Stimulated activated naive B cell treated with anti-CD40 and anti-IgM and Interleukin-4, amounts not matched to agents 10 μg/mL and 1 μg/mL and 100 μg/mL, for 72 hours (primary cell): ENCODE measurements at regions not wholly inside any gene's neighbourhood (a gene's known extent, or its start where the extent isn't known, plus 50 kb on each side); places are given as distances from the start of the nearest gene placed in this dataset.

Source experiments
- ATAC-seq, 2 donors: fragments of 150-1000 bp; cut with Tn5 transposase; replicated peaks; 2 replicates each; pipeline ENCODE4 v1.10.0; 2021; ENCODE audit warnings: moderate library complexity in 1 of 2
- DNase-seq: peaks from one replicate; pipeline ENCODE4 v3.0.0; 2021
- H3K27ac Mint-ChIP-seq: one replicate; pipeline ENCODE4 v1.8.0; 2022; ENCODE audit warnings: mild to moderate bottlenecking, mixed read lengths
- H3K27me3 Mint-ChIP-seq, 2 donors: one replicate each; pipeline ENCODE4 v1.8.0; 2022; ENCODE audit warnings: mixed read lengths in 2 of 2
- H3K36me3 Mint-ChIP-seq, 2 donors: one replicate each; pipeline ENCODE4 v1.8.0; 2022; ENCODE audit warnings: mixed read lengths in 2 of 2, mild to moderate bottlenecking in 1 of 2
- H3K4me1 Mint-ChIP-seq, 2 donors: one replicate each; pipeline ENCODE4 v1.8.0; 2022; ENCODE audit warnings: mixed read lengths in 2 of 2, mild to moderate bottlenecking in 1 of 2
- H3K4me3 Mint-ChIP-seq, 2 donors: one replicate each; pipeline ENCODE4 v1.8.0; 2022; ENCODE audit warnings: mild to moderate bottlenecking in 2 of 2, mixed read lengths in 2 of 2, moderate library complexity in 1 of 2
- H3K9me3 Mint-ChIP-seq, 2 donors: one replicate each; pipeline ENCODE4 v1.8.0; 2022; ENCODE audit warnings: mixed read lengths in 2 of 2, mild to moderate bottlenecking in 1 of 2

- ATAC-seq (no peak), DNase-seq (no peak)
- H3K27ac Mint-ChIP-seq: no peak overlapping the region
- no peaks in the 10 kb centered on the region for H3K36me3 Mint-ChIP-seq
- no peaks in the 10 kb centered on the region for H3K4me1 Mint-ChIP-seq
- H3K9me3 Mint-ChIP-seq: peaks cover 0 to 2% of the 10 kb centered on the region in 2 donors
- H3K4me3 Mint-ChIP-seq: no peak overlapping the region
- H3K27me3 Mint-ChIP-seq: no peaks in the 10 kb centered on the region
These were observed 1070.2 kb upstream of the TENM3 start for GRCh38 chr4:181173046-181173445.

GRCh38 chr4:181176306-181176705 lies 1066.9 kb upstream of the TENM3 start:
- no peaks in the 10 kb centered on the region for H3K27me3 Mint-ChIP-seq
- no peaks in the 10 kb centered on the region for H3K36me3 Mint-ChIP-seq
- H3K4me3 Mint-ChIP-seq: no peak overlapping the region
- H3K27ac Mint-ChIP-seq: no peak overlapping the region
- DNase-seq: no peak
- H3K4me1 Mint-ChIP-seq: no peaks in the 10 kb centered on the region
- ATAC-seq: no peak
- no peaks in the 10 kb centered on the region for H3K9me3 Mint-ChIP-seq

GRCh38 chr4:181181331-181181730 lies 1061.9 kb upstream of the TENM3 start:
- peaks cover 2 to 16% of the 10 kb centered on the region in 2 donors for H3K9me3 Mint-ChIP-seq
- H3K36me3 Mint-ChIP-seq: no peaks in the 10 kb centered on the region
- DNase-seq (no peak), ATAC-seq (no peak)
- H3K4me1 Mint-ChIP-seq: no peaks in the 10 kb centered on the region
- no peak overlapping the region for H3K4me3 Mint-ChIP-seq
- H3K27me3 Mint-ChIP-seq: no peaks in the 10 kb centered on the region
- no peak overlapping the region for H3K27ac Mint-ChIP-seq

GRCh38 chr4:181189751-181190150 lies 1053.5 kb upstream of the TENM3 start:
- Mint-ChIP-seq H3K27me3 (no peaks in the 10 kb centered on the region), H3K27ac (no peak overlapping the region), H3K4me1 (no peaks in the 10 kb centered on the region), H3K4me3 (no peak overlapping the region), H3K36me3 (no peaks in the 10 kb centered on the region), H3K9me3 (peaks cover 0 to 12% of the 10 kb centered on the region in 2 donors)
- ATAC-seq (no peak), DNase-seq (no peak)

DNA sequence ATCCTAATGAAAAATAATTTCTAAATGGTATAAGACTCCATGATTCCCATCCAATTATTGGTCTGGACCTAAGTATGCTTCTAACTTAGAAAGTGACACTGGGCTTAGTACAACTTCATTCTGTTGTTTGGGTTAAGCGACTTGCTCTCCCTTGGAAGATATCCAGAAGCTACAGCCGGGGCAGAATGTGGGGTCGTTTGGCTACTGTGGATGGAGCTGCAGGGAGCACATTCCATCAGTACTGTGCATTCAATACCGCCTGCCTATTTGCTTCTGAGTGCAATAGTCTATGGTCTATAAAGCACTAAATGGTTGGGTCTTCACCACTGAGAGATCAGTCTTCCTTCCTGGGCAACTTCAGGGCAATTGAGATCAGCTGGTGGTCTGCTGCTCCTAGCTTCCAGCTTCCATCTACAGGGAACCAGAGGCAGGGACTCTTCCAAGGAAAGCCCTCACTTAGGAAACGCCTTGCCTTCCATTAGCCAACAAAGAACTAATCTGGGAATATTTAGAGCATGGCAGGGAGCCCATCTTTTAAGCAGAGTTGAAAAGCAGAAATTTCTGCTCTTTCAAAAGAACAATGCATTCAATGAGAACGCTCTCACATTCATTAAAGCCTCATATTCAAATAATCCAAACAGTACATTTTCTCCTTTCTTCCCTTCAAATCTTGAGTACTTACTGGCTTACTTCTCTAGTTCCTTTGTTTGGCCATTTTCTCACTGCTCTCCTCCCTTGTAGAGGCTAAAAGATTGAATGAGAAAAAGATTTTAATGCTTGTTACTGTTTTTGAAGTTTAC lies 1049.9 kb upstream of the TENM3 start:
- no peak overlapping the region for H3K4me3 Mint-ChIP-seq
- H3K27ac Mint-ChIP-seq: no peak overlapping the region
- no peaks in the 10 kb centered on the region for H3K36me3 Mint-ChIP-seq
- no peaks in the 10 kb centered on the region for H3K27me3 Mint-ChIP-seq
- DNase-seq (no peak), ATAC-seq (no peak)
- no peaks in the 10 kb centered on the region for H3K4me1 Mint-ChIP-seq
- H3K9me3 Mint-ChIP-seq: no peaks in the 10 kb centered on the region

- ATAC-seq (no peak), DNase-seq (no peak)
- Mint-ChIP-seq H3K4me1 (no peaks in the 10 kb centered on the region), H3K27me3 (no peaks in the 10 kb centered on the region), H3K9me3 (peaks cover 0 to 3% of the 10 kb centered on the region in 2 donors), H3K27ac (no peak overlapping the region), H3K4me3 (no peak overlapping the region), H3K36me3 (no peaks in the 10 kb centered on the region)
These were observed 1049.1 kb upstream of the TENM3 start for GRCh38 chr4:181194096-181194495.

- DNase-seq (no peak), ATAC-seq (no peak)
- H3K4me3 Mint-ChIP-seq: no peak overlapping the region
- no peaks in the 10 kb centered on the region for H3K4me1 Mint-ChIP-seq
- peaks cover 3 to 4% of the 10 kb centered on the region in 2 donors for H3K9me3 Mint-ChIP-seq
- H3K27me3 Mint-ChIP-seq: no peaks in the 10 kb centered on the region
- no peaks in the 10 kb centered on the region for H3K36me3 Mint-ChIP-seq
- no peak overlapping the region for H3K27ac Mint-ChIP-seq
These were observed 1043.1 kb upstream of the TENM3 start for GRCh38 chr4:181200076-181200475.

DNA sequence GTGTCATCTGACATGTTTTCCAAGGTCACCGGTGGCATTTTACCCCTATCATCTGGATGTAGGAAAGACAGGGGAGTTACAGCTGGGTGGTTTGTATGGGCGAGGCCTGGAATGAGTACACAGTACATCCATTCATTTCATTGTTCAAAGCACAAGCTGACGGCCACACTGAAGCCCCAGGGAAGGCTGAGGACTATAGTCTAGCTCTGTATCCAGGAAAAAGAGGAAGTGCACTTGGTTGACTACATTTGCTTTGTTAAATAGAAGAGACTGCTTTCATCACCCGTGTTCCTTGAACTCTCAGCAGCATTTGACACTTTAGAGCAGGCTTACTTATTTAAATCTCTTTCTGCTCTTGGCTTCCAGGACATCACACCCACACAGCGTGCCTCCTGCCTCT lies 1041.0 kb upstream of the TENM3 start:
- Mint-ChIP-seq H3K27me3 (no peaks in the 10 kb centered on the region), H3K9me3 (peaks cover 3 to 4% of the 10 kb centered on the region in 2 donors), H3K4me3 (no peak overlapping the region), H3K4me1 (no peaks in the 10 kb centered on the region), H3K36me3 (no peaks in the 10 kb centered on the region), H3K27ac (no peak overlapping the region)
- DNase-seq (no peak), ATAC-seq (no peak)

DNA sequence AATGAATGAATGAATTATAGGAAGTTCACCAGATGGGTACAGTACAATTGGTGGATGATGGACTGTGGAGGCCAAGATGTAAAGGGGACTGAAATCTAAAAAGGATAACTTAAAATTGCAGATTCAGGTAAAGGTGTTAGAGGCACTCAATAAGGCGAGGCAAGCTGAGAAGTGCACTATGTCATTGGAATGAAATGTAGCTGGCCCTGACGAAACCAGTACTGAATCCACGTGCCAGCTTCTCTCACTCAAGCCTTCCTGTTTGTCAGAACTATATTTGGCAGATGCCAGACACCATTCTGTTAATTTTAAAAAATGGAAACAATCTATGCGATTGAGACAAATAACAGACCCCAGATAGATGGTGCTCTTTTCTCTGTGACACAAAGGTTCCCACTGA lies 1039.1 kb upstream of the TENM3 start:
- DNase-seq (no peak), ATAC-seq (no peak)
- Mint-ChIP-seq H3K4me1 (no peaks in the 10 kb centered on the region), H3K27ac (no peak overlapping the region), H3K4me3 (no peak overlapping the region), H3K27me3 (no peaks in the 10 kb centered on the region), H3K9me3 (peaks cover 2 to 3% of the 10 kb centered on the region in 2 donors), H3K36me3 (no peaks in the 10 kb centered on the region)

- Mint-ChIP-seq H3K4me3 (no peak overlapping the region), H3K36me3 (no peaks in the 10 kb centered on the region), H3K9me3 (peaks cover 4 to 8% of the 10 kb centered on the region in 2 donors), H3K4me1 (no peaks in the 10 kb centered on the region), H3K27me3 (no peaks in the 10 kb centered on the region), H3K27ac (no peak overlapping the region)
- ATAC-seq (no peak), DNase-seq (no peak)
These were observed 1029.7 kb upstream of the TENM3 start for GRCh38 chr4:181213551-181213950.

DNA sequence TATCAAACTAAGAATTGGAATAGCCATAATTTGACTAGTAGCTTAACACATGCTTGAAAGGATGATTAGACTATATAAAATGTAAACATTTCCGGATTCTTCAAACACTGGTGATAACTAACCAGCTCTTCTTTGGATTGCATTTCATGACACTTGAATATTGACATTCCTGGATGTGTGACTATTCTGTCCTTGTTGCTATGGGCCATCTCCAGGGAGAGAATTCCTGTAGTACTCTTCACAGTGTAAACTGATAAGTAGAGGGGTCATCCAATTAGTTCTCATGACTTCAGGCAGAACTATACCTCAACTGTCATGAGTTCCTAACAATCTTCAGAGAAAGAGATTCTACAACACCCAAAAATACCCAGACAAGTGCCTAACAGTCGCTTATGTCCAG lies 1026.7 kb upstream of the TENM3 start:
- H3K27me3 Mint-ChIP-seq: no peaks in the 10 kb centered on the region
- no peaks in the 10 kb centered on the region for H3K4me1 Mint-ChIP-seq
- no peaks in the 10 kb centered on the region for H3K36me3 Mint-ChIP-seq
- peaks cover under 1 to 2% of the 10 kb centered on the region in 2 donors for H3K9me3 Mint-ChIP-seq
- H3K27ac Mint-ChIP-seq: no peak overlapping the region
- DNase-seq: no peak
- H3K4me3 Mint-ChIP-seq: no peak overlapping the region
- ATAC-seq: no peak

- Mint-ChIP-seq H3K9me3 (no peaks in the 10 kb centered on the region), H3K4me1 (no peaks in the 10 kb centered on the region), H3K36me3 (no peaks in the 10 kb centered on the region), H3K27ac (no peak overlapping the region), H3K27me3 (no peaks in the 10 kb centered on the region), H3K4me3 (no peak overlapping the region)
- DNase-seq (no peak), ATAC-seq (no peak)
These were observed 1023.3 kb upstream of the TENM3 start for GRCh38 chr4:181219783-181220416.

GRCh38 chr4:181224852-181225251 lies 1018.4 kb upstream of the TENM3 start:
- H3K4me3 Mint-ChIP-seq: no peak overlapping the region
- no peak for ATAC-seq
- no peak for DNase-seq
- H3K27ac Mint-ChIP-seq: no peak overlapping the region
- no peaks in the 10 kb centered on the region for H3K27me3 Mint-ChIP-seq
- no peaks in the 10 kb centered on the region for H3K4me1 Mint-ChIP-seq
- H3K36me3 Mint-ChIP-seq: no peaks in the 10 kb centered on the region
- H3K9me3 Mint-ChIP-seq: no peaks in the 10 kb centered on the region

DNA sequence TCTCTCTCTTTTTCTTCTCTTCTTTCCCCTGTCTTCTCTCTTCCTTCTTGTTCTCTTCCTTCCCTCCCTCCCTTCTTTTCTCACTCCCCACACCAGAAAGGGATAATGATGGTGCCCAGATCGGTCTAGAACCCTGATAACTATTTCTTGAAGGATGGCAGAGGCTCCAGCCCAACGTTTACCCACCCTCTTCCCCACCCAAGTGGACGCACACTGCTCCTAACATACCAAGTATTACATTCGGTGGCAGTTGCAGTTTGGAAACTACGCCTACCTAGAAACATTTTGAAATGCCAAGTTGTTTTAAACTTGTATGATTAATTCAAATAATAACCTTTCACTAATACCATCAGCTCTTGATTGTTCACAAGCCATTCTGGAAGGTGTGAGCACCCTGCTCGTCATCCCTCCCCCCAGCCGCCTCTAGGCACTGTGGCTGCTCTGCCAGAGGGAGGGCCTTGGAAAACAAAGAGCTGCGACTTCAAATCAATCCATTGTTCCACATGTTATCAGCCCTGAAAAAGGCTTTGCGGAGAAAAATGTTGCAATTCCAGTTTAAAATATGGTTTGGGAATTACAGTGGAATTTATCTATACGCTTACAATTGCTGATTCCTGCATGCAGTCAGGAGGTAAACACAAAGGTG lies 1017.5 kb upstream of the TENM3 start:
- no peaks in the 10 kb centered on the region for H3K9me3 Mint-ChIP-seq
- H3K36me3 Mint-ChIP-seq: no peaks in the 10 kb centered on the region
- no peaks in the 10 kb centered on the region for H3K27me3 Mint-ChIP-seq
- no peaks in the 10 kb centered on the region for H3K4me1 Mint-ChIP-seq
- DNase-seq (no peak), ATAC-seq (no peak)
- H3K27ac Mint-ChIP-seq: no peak overlapping the region
- H3K4me3 Mint-ChIP-seq: no peak overlapping the region
